GM21529 (cell line): ENCODE measurements at regions not wholly inside any gene's neighbourhood (a gene's known extent, or its start where the extent isn't known, plus 50 kb on each side); places are given as distances from the start of the nearest gene placed in this dataset.

Experiments used
- ATAC-seq: cut with Tn5 transposase; IDR thresholded peaks from one replicate; pipeline ENCODE4 v1.9.1; 2021; ENCODE audit not compliant: unreplicated experiment

- no peak for ATAC-seq
Observed at GRCh38 chr6:92550501-92550900, 868.9 kb downstream of the EPHA7 start.

DNA sequence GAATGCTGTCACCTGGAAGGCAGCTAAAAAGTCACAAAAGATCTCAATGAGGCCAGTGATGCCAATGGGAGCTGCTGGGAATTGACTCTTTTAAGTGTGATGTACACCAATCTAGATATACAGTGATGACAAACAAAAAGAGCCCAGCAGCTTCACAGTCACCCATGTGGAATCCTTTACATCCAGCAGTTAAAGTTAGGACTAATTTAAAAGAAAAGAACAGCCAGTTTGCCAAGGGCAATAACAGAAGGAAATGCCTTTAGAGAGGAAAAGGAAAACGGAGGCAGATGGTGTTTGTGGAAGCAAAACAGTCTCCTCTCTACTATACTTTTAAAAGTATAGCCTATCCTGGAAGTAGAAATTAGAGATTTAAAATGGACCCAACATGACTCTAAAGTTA, 873.5 kb downstream of the EPHA7 start:
- no peak for ATAC-seq

GRCh38 chr6:92541448-92542060, 877.8 kb downstream of the EPHA7 start:
- ATAC-seq, result no peak

DNA sequence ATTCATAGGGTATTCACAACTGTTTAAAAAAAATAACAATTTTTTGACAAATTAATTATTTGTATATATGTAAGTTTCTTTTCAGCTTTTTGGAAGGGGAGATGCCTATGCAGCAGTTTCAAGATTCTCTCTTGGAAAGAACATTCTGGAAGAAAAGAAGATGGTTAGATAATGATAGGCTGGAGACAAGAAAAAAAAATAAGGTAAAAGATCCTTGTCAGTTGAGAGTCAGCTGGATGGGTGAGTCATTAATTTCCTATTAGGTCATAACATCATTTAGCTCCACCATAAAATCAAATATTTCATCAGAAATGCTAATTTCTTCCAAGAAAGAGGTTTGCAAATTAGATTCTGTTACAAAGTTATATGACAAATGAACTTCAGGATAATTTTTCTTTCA, 880.4 kb downstream of the EPHA7 start:
- no peak for ATAC-seq

DNA sequence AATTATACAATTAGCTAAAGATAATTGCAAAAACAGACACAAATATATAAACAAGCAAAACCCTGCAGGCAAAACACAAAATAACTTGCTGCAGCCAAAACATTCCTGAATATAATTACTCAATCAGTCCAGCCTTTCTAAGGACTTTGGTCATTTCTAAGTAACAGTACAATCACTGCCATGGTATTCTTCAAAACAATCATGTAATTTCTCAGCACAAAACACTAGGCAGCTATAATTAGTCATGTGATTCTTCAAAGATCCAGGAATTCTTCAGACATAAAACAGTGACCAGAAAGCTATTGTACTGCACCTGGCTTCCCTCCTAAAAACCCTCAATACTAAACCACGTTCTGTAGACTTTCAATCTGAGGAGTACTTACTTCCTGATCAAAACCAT, 881.1 kb downstream of the EPHA7 start:
- ATAC-seq, result no peak

GRCh38 chr6:92534109-92534508, 885.2 kb downstream of the EPHA7 start:
- ATAC-seq, result no peak

GRCh38 chr6:92522589-92522988, 896.8 kb downstream of the EPHA7 start:
- no peak for ATAC-seq

DNA sequence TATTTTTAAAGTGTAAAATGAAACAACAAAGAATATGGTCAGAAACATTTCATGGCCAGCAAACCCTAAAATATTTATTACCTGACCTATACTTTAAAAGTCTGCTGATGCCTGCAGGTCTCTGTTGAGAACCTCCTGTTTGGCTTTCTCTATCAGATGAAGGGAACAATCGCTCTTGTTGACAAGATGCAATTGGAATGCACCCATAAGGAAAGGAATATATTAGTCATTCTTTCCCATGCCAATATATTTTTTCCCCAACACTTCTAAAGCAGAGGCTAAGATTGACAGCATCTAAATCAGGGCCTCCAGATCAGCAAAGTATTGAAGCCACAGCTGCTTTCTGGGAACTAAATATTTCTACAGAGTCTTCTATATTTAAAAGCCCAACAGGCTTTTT, 897.8 kb downstream of the EPHA7 start:
- ATAC-seq, result no peak

- no peak for ATAC-seq
Observed at GRCh38 chr6:92510137-92510536, 909.2 kb downstream of the EPHA7 start.

- no peak for ATAC-seq
Observed at GRCh38 chr6:92507552-92507951, 911.8 kb downstream of the EPHA7 start.

DNA sequence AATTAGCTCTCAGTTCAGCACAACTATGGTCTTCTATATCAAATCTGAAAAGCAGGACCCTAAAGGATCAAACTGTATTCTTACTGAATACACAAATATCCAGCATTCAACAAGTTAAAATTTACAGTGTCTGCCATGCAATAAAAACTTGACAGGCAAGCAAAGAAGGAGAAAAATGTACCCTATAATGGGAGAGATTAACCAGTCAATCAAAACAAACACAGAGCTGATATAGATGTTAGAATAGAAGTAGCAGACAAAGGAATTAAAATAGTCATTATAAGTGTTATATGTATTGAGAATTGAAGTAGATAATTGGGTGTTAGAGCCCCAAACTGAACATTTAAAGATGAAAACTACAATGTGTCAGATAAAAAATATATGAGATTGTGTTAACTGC, 914.9 kb downstream of the EPHA7 start:
- ATAC-seq, result no peak

DNA sequence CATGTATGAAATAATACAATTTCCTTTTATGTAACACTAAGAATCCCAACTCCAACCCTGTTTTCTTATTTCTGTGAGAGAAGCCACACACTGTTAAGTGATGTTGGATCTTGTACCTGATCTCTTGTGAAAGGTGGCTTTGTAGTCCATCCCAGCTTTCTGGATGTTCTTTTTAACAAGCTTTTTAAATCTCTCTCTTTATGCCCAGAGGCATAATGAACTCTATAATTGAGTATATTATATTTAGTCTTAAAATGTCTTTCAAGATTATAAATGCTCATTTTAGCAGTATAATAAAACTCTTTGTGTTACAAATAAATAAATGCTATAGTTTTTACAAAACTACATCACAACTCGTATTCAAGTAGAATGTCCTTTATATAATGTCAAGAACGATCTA, 922.1 kb downstream of the EPHA7 start:
- no peak for ATAC-seq

DNA sequence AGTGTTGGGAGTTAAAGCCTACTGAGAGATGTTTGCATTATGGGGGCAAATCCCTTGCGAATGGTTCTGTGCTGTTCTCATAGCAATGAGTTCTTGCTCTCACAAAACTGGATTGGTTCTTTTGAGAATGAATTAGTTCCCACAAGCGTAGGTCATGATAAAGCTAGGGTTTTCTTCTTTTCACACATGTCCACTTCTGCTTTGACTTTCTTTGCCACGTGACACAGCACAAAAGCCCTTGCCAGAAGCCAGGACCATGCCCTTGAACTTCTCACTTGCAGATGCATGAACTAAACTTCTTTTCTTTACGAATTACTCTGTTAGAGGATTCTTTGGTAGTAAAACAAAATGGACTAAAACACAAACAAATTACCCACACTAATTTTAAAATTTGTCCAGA, 922.8 kb downstream of the EPHA7 start:
- ATAC-seq, result no peak

DNA sequence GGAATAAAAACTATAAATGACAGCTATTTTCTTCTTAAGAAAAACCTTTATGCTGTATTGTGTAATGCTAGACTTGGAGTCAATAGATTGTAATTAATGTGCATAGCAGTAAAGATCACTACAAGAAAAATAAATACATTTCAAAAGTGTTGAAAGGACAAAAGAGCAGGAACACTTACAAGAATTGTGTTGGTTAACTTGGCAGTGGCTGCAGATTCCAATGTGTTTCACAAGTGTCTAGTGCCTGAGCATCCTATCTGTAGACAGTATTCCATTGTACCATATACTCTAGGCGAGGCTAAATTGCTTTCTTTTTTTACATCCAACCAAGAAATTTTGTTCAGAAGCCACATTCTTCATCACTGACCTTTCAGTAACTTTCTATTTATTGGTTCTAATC, 924.1 kb downstream of the EPHA7 start:
- no peak for ATAC-seq

DNA sequence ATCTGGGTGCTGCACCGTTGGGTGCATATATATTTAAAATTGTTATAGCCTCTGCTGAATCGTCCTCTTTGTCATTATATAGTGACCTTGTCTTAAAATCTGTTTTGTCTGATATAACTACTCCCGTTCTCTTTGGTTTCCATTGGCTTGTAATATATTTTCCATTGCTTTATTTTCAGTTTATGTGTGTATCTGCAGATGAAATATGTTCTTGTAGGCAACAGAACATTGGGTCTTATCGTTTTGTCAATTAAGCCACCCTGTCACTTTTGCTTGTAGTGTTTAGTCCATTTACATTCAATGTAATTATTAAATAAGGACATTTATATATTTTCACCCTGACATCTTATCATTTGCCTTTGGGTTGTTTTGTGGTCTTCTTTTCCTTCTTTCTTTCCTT, 933.9 kb downstream of the EPHA7 start:
- no peak for ATAC-seq

- no peak for ATAC-seq
Observed at GRCh38 chr6:92479831-92480230, 939.5 kb downstream of the EPHA7 start.

- no peak for ATAC-seq
Observed at GRCh38 chr6:92473056-92473455, 946.3 kb downstream of the EPHA7 start.

DNA sequence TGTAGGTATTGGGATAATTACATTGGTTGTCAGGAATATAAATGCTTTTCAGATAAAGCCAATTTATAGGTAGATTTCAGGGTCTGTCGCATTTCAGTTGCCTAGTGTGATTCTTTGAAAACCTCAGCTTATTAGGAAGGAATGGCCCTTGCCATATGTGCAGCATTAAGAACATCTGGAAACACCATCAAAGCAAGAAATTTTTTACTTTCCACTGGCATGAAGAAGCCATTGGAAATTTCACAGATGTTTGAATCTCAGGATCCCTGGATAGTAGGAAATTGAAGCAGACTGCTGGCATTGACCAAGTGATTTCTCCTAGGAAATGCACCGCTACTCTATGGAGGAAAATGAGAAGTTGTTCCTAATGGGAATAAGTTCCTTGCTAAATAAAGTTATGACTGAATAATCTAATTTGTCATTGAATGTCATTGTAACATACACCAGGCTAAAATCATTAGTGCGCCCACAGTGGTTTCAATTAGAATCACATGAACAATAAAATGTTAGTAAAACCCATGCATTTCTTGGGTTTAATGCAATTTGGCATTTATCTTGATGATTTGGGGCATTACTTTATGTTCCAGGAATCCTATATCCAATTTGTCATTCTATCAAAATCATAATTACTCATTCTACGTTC, 950.1 kb downstream of the EPHA7 start:
- ATAC-seq, result no peak

DNA sequence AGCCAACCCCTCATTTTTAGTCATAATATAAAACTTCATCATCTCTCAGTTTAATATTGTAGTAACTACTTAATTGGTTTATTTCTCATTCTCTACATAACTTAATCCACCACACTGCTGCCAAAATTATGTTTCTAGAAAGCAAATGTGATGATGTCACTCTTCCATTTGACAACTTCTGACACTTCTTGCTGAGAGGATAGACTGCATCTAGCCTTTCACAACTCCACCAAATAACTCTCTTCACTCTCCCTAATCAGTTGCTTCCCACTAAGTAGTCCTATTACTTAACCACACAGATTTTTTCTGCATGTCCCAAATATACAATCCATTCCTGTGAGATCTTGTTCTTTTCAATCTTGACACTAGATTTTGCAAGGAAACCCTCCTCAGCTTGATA, 951.3 kb downstream of the EPHA7 start:
- no peak for ATAC-seq

GRCh38 chr6:92460133-92460532, 959.2 kb downstream of the EPHA7 start:
- ATAC-seq, result no peak

DNA sequence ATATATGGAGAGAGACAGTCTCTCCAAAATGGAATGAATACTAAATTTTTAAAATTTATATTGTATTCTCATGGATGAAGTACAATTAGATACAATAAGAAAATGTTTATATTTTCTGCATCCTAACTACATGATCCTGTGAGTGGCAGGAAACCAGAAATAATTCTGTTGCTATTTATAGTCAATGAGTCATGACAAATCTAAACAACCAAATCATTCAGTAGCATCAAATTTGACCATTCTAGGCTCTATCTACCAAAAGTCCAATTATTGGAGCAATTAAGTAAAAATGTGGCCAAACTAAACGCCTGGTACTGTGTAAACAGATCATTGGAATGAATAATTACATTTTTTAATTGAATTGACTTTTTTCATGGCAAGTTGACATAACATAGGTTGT, 959.8 kb downstream of the EPHA7 start:
- no peak for ATAC-seq

DNA sequence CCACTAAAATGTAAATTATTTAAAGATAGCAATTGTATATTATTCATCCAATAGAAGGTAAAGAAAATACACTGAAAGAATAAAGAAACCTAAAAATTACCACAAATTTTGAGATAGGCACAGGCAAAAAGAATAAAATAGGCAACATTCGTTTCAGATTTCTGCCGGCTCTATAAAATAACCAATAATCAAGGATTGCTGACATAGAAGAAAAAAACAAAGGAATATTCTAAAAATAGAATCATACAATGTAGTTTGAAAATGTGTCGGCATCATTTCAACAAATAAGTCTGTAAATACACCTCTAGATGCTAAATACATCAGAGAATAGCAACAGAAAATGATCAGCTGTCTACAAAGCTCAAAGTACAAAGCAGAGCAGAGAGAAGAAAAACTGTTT, 973.3 kb downstream of the EPHA7 start:
- no peak for ATAC-seq

GRCh38 chr6:92433911-92434310, 985.4 kb downstream of the EPHA7 start:
- ATAC-seq, result no peak
